ENCODE measurements at regions not wholly inside any gene's neighbourhood (a gene's known extent, or its start where the extent isn't known, plus 50 kb on each side); places are given as distances from the start of the nearest gene placed in this dataset.

DNA sequence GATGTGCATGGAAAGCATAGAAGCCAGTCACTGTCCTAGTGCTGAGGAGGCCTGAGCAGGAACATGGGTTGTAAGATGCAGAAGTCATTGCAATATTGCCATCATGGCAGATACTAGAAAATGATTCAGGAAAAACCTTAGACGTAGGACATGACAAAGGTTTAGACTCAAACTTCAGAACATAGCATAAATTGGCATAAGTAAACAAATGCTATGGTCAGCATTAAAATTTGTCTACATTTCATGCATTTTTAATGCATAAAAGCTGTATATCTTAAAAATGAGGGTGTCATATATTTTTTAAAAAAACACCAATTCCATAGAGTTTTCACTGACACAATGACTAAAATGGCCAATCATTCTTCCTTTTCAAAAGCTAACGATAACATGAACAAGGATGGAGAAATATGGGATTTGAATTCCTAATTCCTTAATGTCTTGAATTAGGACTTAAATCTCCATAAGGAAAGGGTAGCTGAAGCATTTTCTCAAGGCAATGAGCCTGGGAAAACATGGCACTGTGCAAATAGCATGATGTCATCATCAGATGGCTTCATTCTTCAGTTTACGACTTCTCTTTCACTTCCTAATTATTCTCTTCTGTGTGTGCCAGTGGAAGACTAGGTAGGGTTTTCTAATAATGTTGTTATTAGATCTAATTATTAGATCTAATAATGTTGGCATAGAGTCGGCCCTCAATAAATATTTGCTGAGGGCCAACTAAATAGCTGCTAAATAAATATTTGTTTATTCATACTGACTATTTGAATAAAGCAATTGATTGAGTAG lies 125.1 kb upstream of the FRG1 start:
- Histone ChIP-seq H3K79me2 (ENCODE audit: control insufficient read depth, low read length) (no peaks in the 10 kb centered on the region), H3F3A (ENCODE audit: control insufficient read depth, insufficient read depth) (no peaks in the 10 kb centered on the region), H4K20me1 (ENCODE audit: control insufficient read depth, insufficient read depth, low read depth, low read length) (no peaks in the 10 kb centered on the region), H3K27me3 (ENCODE audit: control insufficient read depth, low read length) (no peaks in the 10 kb centered on the region), H3K36me3 (ENCODE audit: control insufficient read depth, low read length) (no peaks in the 10 kb centered on the region), H3K9me3 (ENCODE audit: control insufficient read depth, insufficient read depth, low read length) (no peaks in the 10 kb centered on the region), H3K4me2 (ENCODE audit: low read length) (no peak overlapping the region), H3K4me1 (ENCODE audit: control insufficient read depth, low read length) (no peaks in the 10 kb centered on the region), H3K27ac (ENCODE audit: low read depth, low read length) (no peak overlapping the region), H3K9me2 (replicated peaks; ENCODE audit: control insufficient read depth, low read length) (no peaks in the 10 kb centered on the region), H3K4me3 (ENCODE audit: low read length) (no peak overlapping the region)
- no peak for TF ChIP-seq EZH2phosphoT487 (IDR thresholded peaks at IDR 0.05; ENCODE audit: borderline replicate concordance, low read length)
- TF ChIP-seq, protein P1, sequence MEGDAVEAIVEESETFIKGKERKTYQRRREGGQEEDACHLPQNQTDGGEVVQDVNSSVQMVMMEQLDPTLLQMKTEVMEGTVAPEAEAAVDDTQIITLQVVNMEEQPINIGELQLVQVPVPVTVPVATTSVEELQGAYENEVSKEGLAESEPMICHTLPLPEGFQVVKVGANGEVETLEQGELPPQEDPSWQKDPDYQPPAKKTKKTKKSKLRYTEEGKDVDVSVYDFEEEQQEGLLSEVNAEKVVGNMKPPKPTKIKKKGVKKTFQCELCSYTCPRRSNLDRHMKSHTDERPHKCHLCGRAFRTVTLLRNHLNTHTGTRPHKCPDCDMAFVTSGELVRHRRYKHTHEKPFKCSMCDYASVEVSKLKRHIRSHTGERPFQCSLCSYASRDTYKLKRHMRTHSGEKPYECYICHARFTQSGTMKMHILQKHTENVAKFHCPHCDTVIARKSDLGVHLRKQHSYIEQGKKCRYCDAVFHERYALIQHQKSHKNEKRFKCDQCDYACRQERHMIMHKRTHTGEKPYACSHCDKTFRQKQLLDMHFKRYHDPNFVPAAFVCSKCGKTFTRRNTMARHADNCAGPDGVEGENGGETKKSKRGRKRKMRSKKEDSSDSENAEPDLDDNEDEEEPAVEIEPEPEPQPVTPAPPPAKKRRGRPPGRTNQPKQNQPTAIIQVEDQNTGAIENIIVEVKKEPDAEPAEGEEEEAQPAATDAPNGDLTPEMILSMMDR (IDR thresholded peaks at IDR 0.05; ENCODE audit: low read depth, low read length, poor library complexity, severe bottlenecking) = no peak

DNA sequence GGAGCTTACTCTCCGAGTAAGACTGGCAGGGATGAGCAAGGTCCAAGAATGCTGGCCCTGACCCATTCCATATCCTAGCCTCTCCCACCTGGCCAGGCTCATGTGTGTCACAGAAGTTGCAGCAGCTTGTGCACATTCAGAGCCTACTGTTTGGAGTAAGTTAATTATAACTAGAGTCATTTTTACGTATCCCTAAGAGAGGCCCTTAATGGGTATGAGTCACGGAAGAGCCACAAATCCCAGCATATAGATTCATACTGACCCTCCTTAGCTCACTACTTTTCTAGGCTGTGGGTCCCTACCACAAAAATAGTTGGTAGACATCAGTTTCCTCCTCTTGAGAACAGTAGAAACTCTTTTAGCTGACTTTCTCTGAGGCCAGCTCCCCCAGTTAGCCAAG lies 118.3 kb upstream of the FRG1 start:
- no peaks in the 10 kb centered on the region for H3K27me3 ChIP-seq (ENCODE audit: control insufficient read depth, low read length)
- no peaks in the 10 kb centered on the region for H4K20me1 ChIP-seq (ENCODE audit: control insufficient read depth, insufficient read depth, low read depth, low read length)
- H3F3A ChIP-seq (ENCODE audit: control insufficient read depth, insufficient read depth) = no peaks in the 10 kb centered on the region
- no peak overlapping the region for H3K4me2 ChIP-seq (ENCODE audit: low read length)
- no peaks in the 10 kb centered on the region for H3K9me3 ChIP-seq (ENCODE audit: control insufficient read depth, insufficient read depth, low read length)
- no peaks in the 10 kb centered on the region for H3K9me2 ChIP-seq (replicated peaks; ENCODE audit: control insufficient read depth, low read length)
- no peak overlapping the region for H3K27ac ChIP-seq (ENCODE audit: low read depth, low read length)
- H3K4me3 ChIP-seq (ENCODE audit: low read length) = no peak overlapping the region
- H3K79me2 ChIP-seq (ENCODE audit: control insufficient read depth, low read length) = no peaks in the 10 kb centered on the region
- no peaks in the 10 kb centered on the region for H3K4me1 ChIP-seq (ENCODE audit: control insufficient read depth, low read length)
- no peak for TF ChIP-seq EZH2phosphoT487 (IDR thresholded peaks at IDR 0.05; ENCODE audit: borderline replicate concordance, low read length)
- TF ChIP-seq, protein P1 (IDR thresholded peaks at IDR 0.05; ENCODE audit: low read depth, low read length, poor library complexity, severe bottlenecking) = no peak
- no peaks in the 10 kb centered on the region for H3K36me3 ChIP-seq (ENCODE audit: control insufficient read depth, low read length)

GRCh38 chr4:189823591-189823990 lies 117.1 kb upstream of the FRG1 start:
- Histone ChIP-seq H3F3A (ENCODE audit: control insufficient read depth, insufficient read depth) (no peaks in the 10 kb centered on the region), H3K4me3 (ENCODE audit: low read length) (no peak overlapping the region), H3K4me1 (ENCODE audit: control insufficient read depth, low read length) (no peaks in the 10 kb centered on the region), H4K20me1 (ENCODE audit: control insufficient read depth, insufficient read depth, low read depth, low read length) (no peaks in the 10 kb centered on the region), H3K27ac (ENCODE audit: low read depth, low read length) (no peak overlapping the region), H3K27me3 (ENCODE audit: control insufficient read depth, low read length) (no peaks in the 10 kb centered on the region), H3K9me2 (replicated peaks; ENCODE audit: control insufficient read depth, low read length) (no peaks in the 10 kb centered on the region), H3K9me3 (ENCODE audit: control insufficient read depth, insufficient read depth, low read length) (no peaks in the 10 kb centered on the region), H3K4me2 (ENCODE audit: low read length) (no peak overlapping the region), H3K36me3 (ENCODE audit: control insufficient read depth, low read length) (no peaks in the 10 kb centered on the region), H3K79me2 (ENCODE audit: control insufficient read depth, low read length) (no peaks in the 10 kb centered on the region)
- TF ChIP-seq EZH2phosphoT487 (IDR thresholded peaks at IDR 0.05; ENCODE audit: borderline replicate concordance, low read length) = no peak
- TF ChIP-seq, protein P1 (IDR thresholded peaks at IDR 0.05; ENCODE audit: low read depth, low read length, poor library complexity, severe bottlenecking) = no peak

Data from DOHH2 (cell line).